Erythroblast (primary cell): ENCODE measurements at regions not wholly inside any gene's neighbourhood (a gene's known extent, or its start where the extent isn't known, plus 50 kb on each side); places are given as distances from the start of the nearest gene placed in this dataset.

ENCODE experiments used
- GATA1 ChIP-seq: IDR thresholded peaks from 2 replicates; pipeline ENCODE4 v1.6.1; 2011; ENCODE audit warnings: low read depth, mild to moderate bottlenecking, control low read depth, low read length, moderate library complexity
- POLR2A ChIP-seq: IDR thresholded peaks from 2 replicates; pipeline ENCODE4 v1.6.1; 2011; ENCODE audit warnings: mild to moderate bottlenecking, low read length

GRCh38 chr5:87126869-87127268, 140.8 kb upstream of the RASA1 start:
- TF ChIP-seq POLR2A (no peak), GATA1 (no peak)
